ENCODE measurements at regions not wholly inside any gene's neighbourhood (a gene's known extent, or its start where the extent isn't known, plus 50 kb on each side); places are given as distances from the start of the nearest gene placed in this dataset.
"Not testable (repeated sequence)": the region's sequence is repeated elsewhere in the genome, so short reads cannot be mapped to it uniquely, and the experiment has no call there.

GRCh38 chr18:39450958-39451357, 1885.4 kb upstream of the CELF4 start:
- DNase-seq: no peak

GRCh38 chr18:39449566-39449965, 1884.0 kb upstream of the CELF4 start:
- no peak for DNase-seq

GRCh38 chr18:39448942-39449341, 1883.3 kb upstream of the CELF4 start:
- no peak for DNase-seq

DNA sequence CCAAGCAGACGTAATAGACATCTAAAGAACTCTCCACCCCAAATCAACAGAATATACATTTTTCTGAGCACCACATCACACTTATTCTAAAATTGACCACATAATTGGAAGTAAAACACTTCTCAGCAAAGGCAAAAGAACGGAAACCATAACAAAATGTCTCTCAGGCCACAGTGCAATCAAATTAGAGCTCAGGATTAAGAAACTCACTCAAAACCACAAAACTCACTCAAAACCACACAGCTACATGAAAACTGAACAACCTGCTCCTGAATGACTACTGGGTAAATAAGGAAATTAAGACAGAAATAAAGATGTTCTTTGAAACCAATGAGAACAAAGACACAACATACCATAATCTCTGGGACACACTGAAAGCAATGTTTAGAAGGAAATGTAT, 1879.4 kb upstream of the CELF4 start:
- not testable (repeated sequence) for DNase-seq

GRCh38 chr18:39441648-39442047, 1876.0 kb upstream of the CELF4 start:
- DNase-seq: no peak

GRCh38 chr18:39435996-39436395, 1870.4 kb upstream of the CELF4 start:
- DNase-seq: no peak

- DNase-seq: no peak
Observed at GRCh38 chr18:39435209-39435608, 1869.6 kb upstream of the CELF4 start.

- DNase-seq: no peak
Observed at GRCh38 chr18:39434223-39434920, 1868.8 kb upstream of the CELF4 start.

- DNase-seq: no peak
Observed at GRCh38 chr18:39425172-39425850, 1859.7 kb upstream of the CELF4 start.

DNA sequence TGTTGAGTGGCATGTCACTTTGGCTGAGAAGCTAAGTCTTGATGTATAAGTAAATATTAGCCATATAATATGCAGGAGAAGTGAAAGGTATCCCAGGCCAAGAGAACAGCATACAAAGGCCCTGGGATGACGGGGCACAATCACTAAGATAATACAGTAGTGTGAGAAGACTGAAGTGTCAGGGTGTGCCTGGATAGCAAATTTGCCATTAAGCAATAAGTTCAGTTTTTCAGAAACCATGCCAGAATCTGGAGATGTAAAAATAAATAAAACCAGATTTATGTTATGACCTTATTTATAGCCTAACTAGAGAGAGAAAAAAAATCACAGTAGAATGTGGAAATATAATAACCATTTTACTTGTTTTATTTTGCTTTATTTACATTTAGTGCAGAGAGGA, 1858.7 kb upstream of the CELF4 start:
- DNase-seq: no peak

DNA sequence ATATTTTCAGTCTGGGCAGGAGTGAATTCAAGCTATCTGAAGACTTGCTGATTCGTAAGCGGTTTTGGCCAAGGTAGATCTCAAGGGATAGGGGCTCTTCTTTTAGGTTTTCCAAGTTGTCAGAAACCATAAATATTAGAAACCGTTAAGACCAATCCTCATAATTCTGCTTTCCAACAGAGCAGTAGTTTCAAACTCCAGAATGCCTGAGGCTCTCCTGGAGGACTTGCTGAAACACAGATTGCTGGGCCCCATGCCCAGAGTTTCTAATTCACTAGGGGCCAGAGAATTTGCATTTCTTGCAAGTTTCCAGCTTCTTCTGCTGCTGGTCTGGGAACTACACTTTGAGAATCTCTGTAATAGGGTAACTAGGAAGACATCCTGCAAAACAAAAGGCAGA, 1855.7 kb upstream of the CELF4 start:
- DNase-seq: no peak

DNA sequence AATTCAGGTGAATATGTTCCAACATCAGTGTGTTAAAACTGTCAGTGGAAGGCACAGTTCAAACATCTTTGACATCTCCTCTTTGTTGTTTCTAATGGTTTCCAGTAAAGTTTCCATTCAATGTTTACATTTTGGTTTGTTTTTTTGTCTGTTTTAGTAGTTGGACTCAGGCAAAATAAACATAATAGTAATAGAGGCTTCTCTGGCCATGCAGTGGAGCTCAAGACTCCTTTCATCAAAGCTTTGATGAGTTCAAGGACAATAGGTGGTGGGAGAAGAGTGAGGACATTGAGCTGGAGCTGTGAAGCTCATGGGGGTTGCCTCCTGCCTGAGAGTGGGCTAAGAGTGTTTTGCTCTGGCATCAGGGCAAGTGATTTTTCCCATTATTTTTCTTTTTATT, 1853.7 kb upstream of the CELF4 start:
- no peak for DNase-seq

DNA sequence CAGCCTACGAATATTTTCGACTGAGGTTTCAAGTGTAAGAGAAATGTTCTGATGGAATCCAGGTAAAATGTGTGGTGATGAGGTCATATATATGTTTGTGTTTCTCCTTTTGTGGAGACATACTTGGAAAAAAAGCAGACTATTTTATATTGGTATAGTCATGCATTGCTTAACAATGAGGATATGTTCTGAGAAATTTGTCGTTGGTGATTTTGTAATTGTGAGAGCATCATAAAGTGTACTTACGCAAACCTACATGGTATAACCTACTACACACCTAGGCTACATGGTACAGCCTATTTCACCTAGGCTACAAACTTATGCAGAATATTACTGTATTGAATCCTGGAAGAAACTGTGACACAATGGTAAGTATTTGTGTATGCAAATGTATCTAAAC, 1849.9 kb upstream of the CELF4 start:
- DNase-seq: no peak

DNA sequence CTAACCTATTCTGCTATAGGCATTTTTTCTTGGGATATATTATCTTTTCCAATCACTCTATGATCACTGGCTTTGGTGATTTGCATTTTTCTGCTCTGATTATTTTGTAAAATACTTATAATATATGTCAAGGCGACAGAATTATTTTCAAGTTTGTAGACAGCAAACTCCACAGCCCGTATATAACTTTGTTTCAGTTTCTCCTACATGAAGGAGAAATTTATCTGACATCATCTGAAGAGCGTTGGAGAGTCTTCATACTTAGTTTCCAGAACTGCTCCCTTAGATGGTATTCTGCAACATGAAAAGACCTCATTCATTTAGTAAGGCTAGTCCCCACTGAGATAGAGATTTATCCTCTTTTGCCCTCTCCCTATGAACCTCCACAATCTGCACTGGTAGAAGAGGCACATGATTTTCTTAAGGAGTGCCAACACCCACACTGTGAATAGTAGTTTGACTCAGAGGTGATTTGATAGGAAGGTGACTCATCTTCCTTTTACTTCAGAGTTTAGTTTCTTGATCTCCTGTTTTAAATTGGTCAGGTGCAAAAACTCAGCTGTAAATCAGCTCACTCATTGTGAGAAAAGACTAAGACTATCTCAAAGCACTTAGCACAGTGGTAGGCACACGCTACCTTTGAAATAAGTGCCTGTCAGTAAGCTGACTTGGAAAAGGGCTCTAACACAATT, 1848.6 kb upstream of the CELF4 start:
- no peak for DNase-seq

DNA sequence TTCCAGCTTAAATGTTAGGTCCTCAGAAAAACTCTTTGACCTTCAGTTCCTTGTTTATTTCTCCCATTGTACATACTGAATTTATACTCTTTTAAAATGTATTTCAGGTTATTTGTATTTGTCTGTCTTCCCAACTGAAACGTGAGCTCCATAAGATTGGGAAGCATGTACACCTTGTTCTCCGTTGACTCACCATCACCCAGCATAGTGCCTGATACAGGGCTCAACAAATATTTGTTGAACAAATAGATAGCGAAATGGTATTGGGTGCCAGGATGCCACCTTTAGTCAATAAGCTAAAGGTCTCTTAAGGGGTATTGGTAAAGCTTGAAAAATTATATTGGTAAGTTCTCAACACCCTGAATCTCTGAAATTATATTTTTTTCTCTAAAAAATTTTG, 1841.3 kb upstream of the CELF4 start:
- DNase-seq: no peak

DNA sequence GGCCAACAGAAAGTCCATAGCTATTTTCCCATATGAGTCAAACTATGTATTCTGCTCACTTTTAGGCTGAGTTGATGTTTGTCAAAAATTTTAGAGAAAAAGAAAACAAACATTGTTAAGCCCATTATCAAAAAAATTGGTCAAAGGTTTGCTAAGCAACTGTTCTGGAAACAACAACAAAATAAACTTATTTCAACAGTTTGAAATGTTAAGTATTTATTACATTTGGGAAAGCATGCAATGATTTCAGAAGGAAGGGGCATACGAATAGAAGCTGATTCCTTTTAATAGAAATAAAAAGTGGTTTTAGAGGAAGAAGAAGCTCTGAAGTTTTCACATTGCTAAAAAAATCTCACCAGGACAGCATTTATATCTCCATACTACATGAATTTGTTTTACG, 1837.5 kb upstream of the CELF4 start:
- no peak for DNase-seq

GRCh38 chr18:39399662-39400061, 1834.1 kb upstream of the CELF4 start:
- no peak for DNase-seq

DNA sequence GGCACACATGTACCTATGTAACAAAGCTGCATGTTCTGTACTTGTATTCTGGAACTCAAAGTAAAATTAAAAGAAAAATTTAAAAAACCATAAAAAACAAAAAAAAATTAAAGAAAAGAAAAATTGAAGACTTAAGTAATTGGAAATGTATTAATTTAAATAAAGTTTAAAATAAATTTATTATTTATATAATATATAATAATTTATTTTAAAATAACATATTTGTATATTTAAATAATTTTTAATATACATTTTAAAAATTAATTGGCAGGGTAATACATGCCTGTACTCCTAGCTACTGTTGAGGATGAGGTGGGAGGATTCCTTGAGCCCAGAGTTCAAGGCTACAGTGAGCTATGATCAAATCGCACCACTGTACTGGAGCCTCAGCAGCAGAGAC, 1830.6 kb upstream of the CELF4 start:
- no peak for DNase-seq

DNA sequence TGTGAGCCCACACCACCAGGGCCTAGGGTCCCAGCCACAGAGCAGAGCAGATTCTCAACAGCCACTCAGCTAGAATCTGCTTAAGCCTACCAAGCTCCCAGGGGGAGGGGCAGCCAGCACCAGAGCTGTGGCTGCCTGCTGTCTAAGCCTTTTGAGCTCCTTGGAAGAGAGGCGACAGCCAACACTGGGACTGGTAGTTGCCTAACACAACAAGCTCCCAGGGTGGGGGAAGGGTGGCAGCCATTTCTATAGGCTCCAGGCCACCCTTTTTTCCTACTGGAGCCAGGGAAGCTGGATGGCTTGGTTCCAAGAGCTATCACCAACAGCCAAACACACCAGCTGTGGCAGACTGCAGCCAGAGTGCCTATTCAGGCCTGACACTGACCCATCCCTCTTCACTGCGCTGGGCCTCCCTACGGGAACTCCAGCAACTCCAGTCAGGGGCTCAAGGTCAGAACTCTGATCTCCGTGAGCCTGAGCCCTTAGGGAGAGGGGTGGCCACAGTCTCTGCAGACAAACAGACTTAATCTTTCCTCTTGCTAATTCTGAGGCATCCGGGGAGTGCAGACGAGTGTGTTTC, 1824.3 kb upstream of the CELF4 start:
- no peak for DNase-seq

- no peak for DNase-seq
Observed at GRCh38 chr18:39380866-39381265, 1815.3 kb upstream of the CELF4 start.

DNA sequence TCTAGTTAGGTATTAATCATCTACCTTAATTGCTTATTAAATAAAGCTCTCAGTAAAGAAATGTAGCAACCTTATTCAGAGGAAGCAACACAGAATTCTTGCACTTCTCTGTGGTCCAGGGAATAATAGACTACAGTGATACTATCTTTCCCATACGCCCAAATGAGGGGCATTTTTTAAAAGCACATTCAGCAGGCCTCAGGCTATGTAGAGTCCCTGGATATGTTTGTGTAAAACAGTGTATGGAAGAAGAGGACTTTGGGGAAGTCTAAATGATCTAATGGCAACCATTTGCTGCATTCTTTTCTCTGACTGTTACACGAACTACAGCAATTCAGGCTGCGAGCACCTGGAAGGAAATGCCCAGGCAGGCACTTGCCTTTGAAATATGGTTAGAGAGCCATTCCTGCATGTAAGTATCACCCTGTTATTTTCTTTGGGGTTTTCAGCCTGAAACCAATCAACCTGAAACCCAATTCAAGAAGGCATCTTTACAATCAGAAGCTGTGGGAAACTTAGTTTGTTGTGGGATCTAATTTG, 1814.7 kb upstream of the CELF4 start:
- DNase-seq: no peak

- DNase-seq: no peak
Observed at GRCh38 chr18:39375066-39375465, 1809.5 kb upstream of the CELF4 start.

DNA sequence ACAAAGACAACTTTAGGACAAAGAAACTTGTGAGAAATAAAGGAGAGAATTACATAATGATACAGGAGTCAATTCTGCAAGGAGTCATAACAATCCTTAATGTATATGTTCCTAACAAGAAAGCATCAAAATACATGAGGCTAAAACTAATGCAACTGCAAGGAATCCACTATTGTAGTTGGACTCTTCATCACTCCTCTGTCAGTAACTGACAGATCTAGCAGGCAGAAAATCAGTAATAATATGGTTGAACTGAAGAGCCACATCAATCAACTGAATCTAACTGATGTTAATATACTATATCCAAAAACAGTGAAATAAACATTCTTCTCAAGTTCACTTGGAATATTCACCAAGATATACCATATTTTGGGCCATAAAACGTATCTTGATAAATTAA, 1806.4 kb upstream of the CELF4 start:
- no peak for DNase-seq

GRCh38 chr18:39366656-39367055, 1801.1 kb upstream of the CELF4 start:
- DNase-seq: no peak

Measured in activated CD4-positive, alpha-beta T cell treated with anti-CD3 and anti-CD28 coated beads, Interleukin-2, amount 50 U/mL, for 48 hours (primary cell).